DOHH2 (cell line): ENCODE measurements at regions not wholly inside any gene's neighbourhood (a gene's known extent, or its start where the extent isn't known, plus 50 kb on each side); places are given as distances from the start of the nearest gene placed in this dataset.

Source experiments
- H3F3A ChIP-seq: fragments of 200-600 bp; sonication (generic), shearing (Covaris generic); 2 replicates; pipeline ENCODE4 v1.6.0; 2016; ENCODE audit warnings: antibody characterized with exemption, mild to moderate bottlenecking; ENCODE audit not compliant: control insufficient read depth, insufficient read depth
- H3K27ac ChIP-seq: fragments of 200-600 bp; sonication (generic); 2 replicates; pipeline ENCODE4 v1.5.1; 2014; ENCODE audit warnings: low read depth, mild to moderate bottlenecking, low read length, moderate library complexity
- H3K27me3 ChIP-seq: fragments of 200-600 bp; sonication (generic); 2 replicates; pipeline ENCODE4 v1.6.1; 2014; ENCODE audit warnings: mild to moderate bottlenecking, low read length, mixed read lengths; ENCODE audit not compliant: control insufficient read depth
- H3K36me3 ChIP-seq: fragments of 200-600 bp; sonication (generic); 2 replicates; pipeline ENCODE4 v1.6.1; 2014; ENCODE audit warnings: mild to moderate bottlenecking, low read length, moderate library complexity, mixed read lengths; ENCODE audit not compliant: control insufficient read depth
- H3K4me1 ChIP-seq: fragments of 200-600 bp; sonication (generic); 2 replicates; pipeline ENCODE4 v1.6.1; 2014; ENCODE audit warnings: mild to moderate bottlenecking, low read length, mixed read lengths; ENCODE audit not compliant: control insufficient read depth
- H3K4me2 ChIP-seq: fragments of 200-600 bp; sonication (generic); 2 replicates; pipeline ENCODE4 v1.6.0; 2014; ENCODE audit warnings: mild to moderate bottlenecking, low read length, moderate library complexity
- H3K4me3 ChIP-seq: fragments of 200-600 bp; sonication (generic); 2 replicates; pipeline ENCODE4 v1.5.1; 2014; ENCODE audit warnings: mild to moderate bottlenecking, low read length, mixed read lengths
- H3K79me2 ChIP-seq: fragments of 200-600 bp; sonication (generic); 2 replicates; pipeline ENCODE4 v1.6.1; 2014; ENCODE audit warnings: mild to moderate bottlenecking, low read length, mixed read lengths; ENCODE audit not compliant: control insufficient read depth
- H3K9me2 ChIP-seq: fragments of 200-600 bp; sonication (generic); replicated peaks from 2 replicates; pipeline ENCODE4 v1.6.1; 2014; ENCODE audit warnings: mild to moderate bottlenecking, low read length, mixed read lengths; ENCODE audit not compliant: control insufficient read depth
- H3K9me3 ChIP-seq: fragments of 200-600 bp; sonication (generic); 2 replicates; pipeline ENCODE4 v1.6.1; 2014; ENCODE audit warnings: antibody characterized with exemption, low read length, mixed read lengths; ENCODE audit not compliant: control insufficient read depth, insufficient read depth
- H4K20me1 ChIP-seq: fragments of 200-600 bp; sonication (generic); 2 replicates; pipeline ENCODE4 v1.6.0; 2014; ENCODE audit warnings: low read depth, mild to moderate bottlenecking, antibody characterized with exemption, low read length, moderate library complexity; ENCODE audit not compliant: control insufficient read depth, insufficient read depth
- EZH2phosphoT487 ChIP-seq: fragments of 200-600 bp; sonication (generic); IDR thresholded peaks from 2 replicates; pipeline ENCODE4 v1.6.1; 2017; ENCODE audit warnings: borderline replicate concordance, mild to moderate bottlenecking, antibody characterized with exemption, low read length, moderate library complexity, mixed read lengths
- TF ChIP-seq, protein P1 (sequence below): fragments of 200-600 bp; sonication (generic); IDR thresholded peaks from one replicate; pipeline ENCODE4 v1.5.1; 2014; ENCODE audit warnings: antibody characterized with exemption, mild to moderate bottlenecking, low read depth, low read length; ENCODE audit not compliant: poor library complexity, severe bottlenecking

- Histone ChIP-seq H3K27me3 (no peaks in the 10 kb centered on the region), H4K20me1 (no peaks in the 10 kb centered on the region), H3K79me2 (no peaks in the 10 kb centered on the region), H3K9me3 (no peaks in the 10 kb centered on the region), H3K27ac (no peak overlapping the region), H3K9me2 (no peaks in the 10 kb centered on the region), H3K4me1 (no peaks in the 10 kb centered on the region), H3K36me3 (no peaks in the 10 kb centered on the region), H3F3A (no peaks in the 10 kb centered on the region), H3K4me2 (no peak overlapping the region), H3K4me3 (no peak overlapping the region)
- TF ChIP-seq, protein P1, sequence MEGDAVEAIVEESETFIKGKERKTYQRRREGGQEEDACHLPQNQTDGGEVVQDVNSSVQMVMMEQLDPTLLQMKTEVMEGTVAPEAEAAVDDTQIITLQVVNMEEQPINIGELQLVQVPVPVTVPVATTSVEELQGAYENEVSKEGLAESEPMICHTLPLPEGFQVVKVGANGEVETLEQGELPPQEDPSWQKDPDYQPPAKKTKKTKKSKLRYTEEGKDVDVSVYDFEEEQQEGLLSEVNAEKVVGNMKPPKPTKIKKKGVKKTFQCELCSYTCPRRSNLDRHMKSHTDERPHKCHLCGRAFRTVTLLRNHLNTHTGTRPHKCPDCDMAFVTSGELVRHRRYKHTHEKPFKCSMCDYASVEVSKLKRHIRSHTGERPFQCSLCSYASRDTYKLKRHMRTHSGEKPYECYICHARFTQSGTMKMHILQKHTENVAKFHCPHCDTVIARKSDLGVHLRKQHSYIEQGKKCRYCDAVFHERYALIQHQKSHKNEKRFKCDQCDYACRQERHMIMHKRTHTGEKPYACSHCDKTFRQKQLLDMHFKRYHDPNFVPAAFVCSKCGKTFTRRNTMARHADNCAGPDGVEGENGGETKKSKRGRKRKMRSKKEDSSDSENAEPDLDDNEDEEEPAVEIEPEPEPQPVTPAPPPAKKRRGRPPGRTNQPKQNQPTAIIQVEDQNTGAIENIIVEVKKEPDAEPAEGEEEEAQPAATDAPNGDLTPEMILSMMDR: no peak
- no peak for TF ChIP-seq EZH2phosphoT487
These were observed 337.0 kb upstream of the PLXNA2 start for GRCh38 chr1:208581209-208581608.

DNA sequence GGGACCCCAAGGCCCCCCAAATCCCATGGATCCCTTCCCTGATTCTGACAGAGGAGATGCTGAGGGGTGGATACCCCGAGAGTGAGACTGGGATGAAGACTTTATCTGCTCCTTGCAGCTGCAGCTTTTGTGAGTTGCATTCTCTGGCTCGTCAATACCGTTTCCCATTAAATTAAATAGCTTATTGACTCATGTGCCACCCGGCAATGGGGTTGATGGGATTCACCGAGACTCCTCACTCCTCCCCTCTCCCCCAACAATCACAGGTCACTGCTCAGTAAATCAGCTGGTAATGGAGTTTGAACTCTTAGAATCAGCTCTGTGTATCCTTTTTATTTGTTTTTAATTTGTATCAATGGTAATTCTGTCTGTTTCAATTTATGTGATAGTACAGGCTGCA is 337.5 kb upstream of the PLXNA2 start:
- H4K20me1 ChIP-seq: no peaks in the 10 kb centered on the region
- no peaks in the 10 kb centered on the region for H3K4me1 ChIP-seq
- no peak overlapping the region for H3K27ac ChIP-seq
- TF ChIP-seq EZH2phosphoT487: no peak
- TF ChIP-seq, protein P1: no peak
- no peaks in the 10 kb centered on the region for H3K79me2 ChIP-seq
- H3K9me3 ChIP-seq: no peaks in the 10 kb centered on the region
- no peak overlapping the region for H3K4me3 ChIP-seq
- H3K27me3 ChIP-seq: no peaks in the 10 kb centered on the region
- no peaks in the 10 kb centered on the region for H3F3A ChIP-seq
- H3K9me2 ChIP-seq: no peaks in the 10 kb centered on the region
- no peaks in the 10 kb centered on the region for H3K36me3 ChIP-seq
- H3K4me2 ChIP-seq: no peak overlapping the region

GRCh38 chr1:208584167-208584755 is 340.1 kb upstream of the PLXNA2 start:
- no peaks in the 10 kb centered on the region for H3F3A ChIP-seq
- H3K27me3 ChIP-seq: no peaks in the 10 kb centered on the region
- no peaks in the 10 kb centered on the region for H3K36me3 ChIP-seq
- no peaks in the 10 kb centered on the region for H4K20me1 ChIP-seq
- TF ChIP-seq, protein P1: no peak
- no peak for TF ChIP-seq EZH2phosphoT487
- no peak overlapping the region for H3K4me2 ChIP-seq
- H3K9me3 ChIP-seq: no peaks in the 10 kb centered on the region
- H3K9me2 ChIP-seq: no peaks in the 10 kb centered on the region
- no peaks in the 10 kb centered on the region for H3K4me1 ChIP-seq
- H3K27ac ChIP-seq: no peak overlapping the region
- H3K4me3 ChIP-seq: no peak overlapping the region
- no peaks in the 10 kb centered on the region for H3K79me2 ChIP-seq
